CD4-positive, alpha-beta T cell (primary cell): ENCODE measurements at regions not wholly inside any gene's neighbourhood (a gene's known extent, or its start where the extent isn't known, plus 50 kb on each side); places are given as distances from the start of the nearest gene placed in this dataset.

ENCODE experiments used
- ATAC-seq: fragments of 200-7000 bp; cut with Tn5 transposase; one replicate; pipeline ENCODE4 v1.10.0; 2022; ENCODE audit warnings: mild to moderate bottlenecking; ENCODE audit not compliant: poor library complexity
- CTCF ChIA-PET: fragments of 350-600 bp; sonication (Branson Sonifier 250); formaldehyde crosslinking; loops from one replicate; lab custom pipeline; 2021; ENCODE audit warnings: antibody characterized with exemption, inconsistent platforms; lab: Charles Lee
- POLR2A ChIA-PET: fragments of 350-600 bp; sonication (Branson Sonifier 250); formaldehyde crosslinking; loops from one replicate; lab custom pipeline; 2021; ENCODE audit warnings: antibody characterized with exemption, inconsistent platforms; lab: Charles Lee
- DNase-seq, 14 experiments: peaks; one replicate each; pipeline ENCODE4 v3.0.0-alpha.2; 2013 to 2020; ENCODE audit warnings: mixed read lengths in 2 of 14
- H3K27ac ChIP-seq, 2 donors: one replicate each; pipeline versions ENCODE4 v1.5.1 to v1.7.0; 2013; ENCODE audit warnings: low read length in 2 of 2, low read depth in 1 of 2, mild to moderate bottlenecking in 1 of 2
- H3K27me3 ChIP-seq, 2 experiments: 1 replicate in 1 of 2; 2 replicates in 1 of 2; pipeline versions ENCODE4 v1.6.1 to v1.7.0; 2013; ENCODE audit warnings: low read length in 2 of 2, control low read depth in 1 of 2, mild to moderate bottlenecking in 1 of 2, moderate library complexity in 1 of 2; ENCODE audit not compliant: insufficient read depth in 2 of 2, control insufficient read depth in 1 of 2
- H3K36me3 ChIP-seq: one replicate; pipeline ENCODE4 v1.6.1; 2013; ENCODE audit warnings: low read length, control low read depth; ENCODE audit not compliant: insufficient read depth
- H3K4me1 ChIP-seq: one replicate; pipeline ENCODE4 v1.6.1; 2013; ENCODE audit warnings: low read length, control low read depth; ENCODE audit not compliant: insufficient read depth
- H3K4me3 ChIP-seq: one replicate; pipeline ENCODE4 v1.5.1; 2013; ENCODE audit warnings: mild to moderate bottlenecking, low read length, moderate library complexity
- H3K9me3 ChIP-seq, 2 experiments: 1 replicate in 1 of 2; 2 replicates in 1 of 2; pipeline versions ENCODE4 v1.6.1 to v1.7.0; 2013; ENCODE audit warnings: low read length in 2 of 2, mild to moderate bottlenecking in 2 of 2, control low read depth in 1 of 2, moderate library complexity in 1 of 2; ENCODE audit not compliant: control insufficient read depth in 1 of 2, insufficient read depth in 1 of 2
- H3K27ac Mint-ChIP-seq: one replicate; pipeline ENCODE4 v1.8.0; 2020; ENCODE audit warnings: mixed read lengths
- H3K27me3 Mint-ChIP-seq: one replicate; pipeline ENCODE4 v1.8.0; 2021; ENCODE audit warnings: mixed read lengths
- H3K36me3 Mint-ChIP-seq: one replicate; pipeline ENCODE4 v1.8.0; 2021; ENCODE audit warnings: low read depth, mixed read lengths
- H3K4me1 Mint-ChIP-seq: one replicate; pipeline ENCODE4 v1.8.0; 2021; ENCODE audit warnings: low read depth, mixed read lengths
- H3K4me3 Mint-ChIP-seq: one replicate; pipeline ENCODE4 v1.8.0; 2020; ENCODE audit warnings: mild to moderate bottlenecking, mixed read lengths
- H3K9me3 Mint-ChIP-seq: one replicate; pipeline ENCODE4 v1.8.0; 2020; ENCODE audit warnings: mixed read lengths
- intact Hi-C, 2 experiments: fragments of 100-400 bp; cut with DNase I in 1 of 2; cut with micrococcal nuclease in 1 of 2; formaldehyde crosslinking; loops; one replicate each; pipeline versions ENCODE4 v1.15.1 to v1.9.0; 2023 to 2025; cut with DNase I, micrococcal nuclease
- TF ChIP-seq, protein P1 (sequence below): fragments of 200-600 bp; IDR thresholded peaks from one replicate; pipeline ENCODE4 v1.8.0; 2022; ENCODE audit warnings: antibody characterized with exemption, mild to moderate bottlenecking

DNA sequence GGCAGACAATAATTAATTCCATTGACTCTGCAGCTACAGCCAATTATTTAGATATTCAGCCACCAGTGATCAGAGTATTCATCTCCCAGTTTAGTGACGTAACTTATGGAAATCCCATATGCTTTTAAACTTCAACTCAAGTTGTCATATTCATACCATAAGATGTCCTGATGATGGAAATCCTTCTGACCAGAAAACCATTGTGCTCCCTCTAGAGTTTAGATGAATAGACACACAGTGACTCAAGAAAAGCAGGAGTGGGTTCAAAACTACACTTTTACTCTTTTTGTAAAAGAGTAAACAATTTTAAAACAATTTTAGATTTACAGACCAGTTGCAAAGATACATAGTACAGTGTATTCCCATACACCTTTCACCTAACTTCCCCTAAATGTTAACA is 463.7 kb downstream of the KCNT2 start:
- Histone ChIP-seq H3K4me1 (no peaks in the 10 kb centered on the region), H3K4me3 (no peak overlapping the region), H3K27me3 (no peaks in the 10 kb centered on the region), H3K9me3 (no peaks in the 10 kb centered on the region), H3K36me3 (no peaks in the 10 kb centered on the region), H3K27ac (no peak overlapping the region)
- TF ChIP-seq, protein P1, sequence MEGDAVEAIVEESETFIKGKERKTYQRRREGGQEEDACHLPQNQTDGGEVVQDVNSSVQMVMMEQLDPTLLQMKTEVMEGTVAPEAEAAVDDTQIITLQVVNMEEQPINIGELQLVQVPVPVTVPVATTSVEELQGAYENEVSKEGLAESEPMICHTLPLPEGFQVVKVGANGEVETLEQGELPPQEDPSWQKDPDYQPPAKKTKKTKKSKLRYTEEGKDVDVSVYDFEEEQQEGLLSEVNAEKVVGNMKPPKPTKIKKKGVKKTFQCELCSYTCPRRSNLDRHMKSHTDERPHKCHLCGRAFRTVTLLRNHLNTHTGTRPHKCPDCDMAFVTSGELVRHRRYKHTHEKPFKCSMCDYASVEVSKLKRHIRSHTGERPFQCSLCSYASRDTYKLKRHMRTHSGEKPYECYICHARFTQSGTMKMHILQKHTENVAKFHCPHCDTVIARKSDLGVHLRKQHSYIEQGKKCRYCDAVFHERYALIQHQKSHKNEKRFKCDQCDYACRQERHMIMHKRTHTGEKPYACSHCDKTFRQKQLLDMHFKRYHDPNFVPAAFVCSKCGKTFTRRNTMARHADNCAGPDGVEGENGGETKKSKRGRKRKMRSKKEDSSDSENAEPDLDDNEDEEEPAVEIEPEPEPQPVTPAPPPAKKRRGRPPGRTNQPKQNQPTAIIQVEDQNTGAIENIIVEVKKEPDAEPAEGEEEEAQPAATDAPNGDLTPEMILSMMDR = no peak
- H3K4me1 Mint-ChIP-seq = no peaks in the 10 kb centered on the region
- H3K27me3 Mint-ChIP-seq = no peaks in the 10 kb centered on the region
- intact Hi-C loops = no loop called here
- H3K36me3 Mint-ChIP-seq = no peaks in the 10 kb centered on the region
- no peak for ATAC-seq
- DNase-seq = no peak
- H3K27ac Mint-ChIP-seq = no peak overlapping the region
- ChIA-PET POLR2A (no interaction called here), CTCF (no interaction called here)
- H3K4me3 Mint-ChIP-seq = no peak overlapping the region
- H3K9me3 Mint-ChIP-seq = no peaks in the 10 kb centered on the region

DNA sequence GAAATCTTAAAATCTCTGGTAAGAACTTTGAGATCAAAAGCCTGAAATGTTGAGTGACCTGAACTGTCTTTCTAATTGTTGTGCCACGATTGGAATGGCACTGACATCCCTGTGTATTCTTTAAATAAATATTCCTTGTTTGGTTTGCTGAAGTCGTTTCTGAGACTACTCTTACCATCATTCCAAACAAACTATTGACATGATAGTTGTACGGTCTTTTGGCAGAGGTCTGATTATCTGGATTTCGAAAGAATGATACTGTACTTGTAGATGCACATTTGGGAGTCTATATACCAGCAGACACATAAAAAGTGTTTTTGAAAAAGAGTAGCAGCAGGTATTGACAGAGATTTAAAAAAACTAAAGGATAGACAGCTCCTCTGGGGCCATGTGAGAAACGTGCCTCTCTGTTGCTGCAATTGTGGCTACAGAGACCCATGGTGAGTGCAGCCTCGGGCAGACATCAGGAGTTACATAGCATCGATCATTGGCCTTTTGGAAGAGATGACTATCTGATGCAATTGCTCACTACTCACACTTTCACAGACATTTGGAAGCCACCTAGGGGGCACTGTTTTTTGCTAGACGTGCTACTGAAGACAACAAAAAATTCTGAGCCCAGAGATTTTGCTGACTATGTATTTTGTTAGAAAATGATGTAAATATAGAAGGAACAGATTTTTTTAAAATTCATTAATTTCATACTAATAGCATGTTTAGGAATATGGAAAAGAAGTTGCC is 464.5 kb downstream of the KCNT2 start:
- Mint-ChIP-seq H3K9me3 (no peaks in the 10 kb centered on the region), H3K27ac (no peak overlapping the region), H3K4me1 (no peaks in the 10 kb centered on the region), H3K27me3 (no peaks in the 10 kb centered on the region), H3K36me3 (no peaks in the 10 kb centered on the region), H3K4me3 (no peak overlapping the region)
- DNase-seq (no peak), ATAC-seq (no peak)
- Histone ChIP-seq H3K27me3 (no peaks in the 10 kb centered on the region), H3K36me3 (no peaks in the 10 kb centered on the region), H3K27ac (no peak overlapping the region), H3K4me3 (no peak overlapping the region), H3K9me3 (no peaks in the 10 kb centered on the region), H3K4me1 (no peaks in the 10 kb centered on the region)
- ChIA-PET POLR2A (no interaction called here), CTCF (no interaction called here)
- TF ChIP-seq, protein P1 = no peak
- intact Hi-C loops = no loop called here

DNA sequence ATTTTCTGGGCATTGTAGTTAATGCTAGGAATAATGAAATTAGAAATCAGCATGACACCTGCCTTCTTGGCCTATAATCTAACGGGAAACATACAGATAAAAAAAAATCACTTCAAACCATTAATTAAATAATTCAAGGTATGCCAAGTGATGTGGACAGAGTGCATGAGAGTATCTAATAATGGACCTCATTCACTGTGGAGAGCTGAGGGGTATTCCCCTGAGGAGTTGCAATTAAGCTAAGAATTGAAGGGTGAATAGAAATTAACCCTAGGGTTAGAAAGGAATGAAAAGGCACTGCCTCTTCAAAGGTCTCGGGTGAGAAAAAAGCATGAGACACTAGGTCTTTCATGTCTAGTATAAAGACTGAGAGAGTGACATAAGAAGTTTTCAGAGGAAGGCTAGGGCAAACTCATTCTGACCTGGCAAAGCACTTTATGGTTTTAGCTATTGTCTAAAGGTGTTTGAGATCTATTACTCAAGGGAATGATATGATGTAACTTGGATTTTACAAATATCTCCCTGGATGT is 466.1 kb downstream of the KCNT2 start:
- intact Hi-C loops = no loop called here
- POLR2A ChIA-PET = no interaction called here
- no peak overlapping the region for H3K27ac ChIP-seq
- Mint-ChIP-seq H3K27me3 (no peaks in the 10 kb centered on the region), H3K27ac (no peak overlapping the region), H3K4me1 (no peaks in the 10 kb centered on the region), H3K4me3 (no peak overlapping the region), H3K9me3 (no peaks in the 10 kb centered on the region), H3K36me3 (no peaks in the 10 kb centered on the region)
- no peak for ATAC-seq
- CTCF ChIA-PET = no interaction called here
- H3K36me3 ChIP-seq = no peaks in the 10 kb centered on the region
- TF ChIP-seq, protein P1 = no peak
- no peaks in the 10 kb centered on the region for H3K9me3 ChIP-seq
- H3K4me3 ChIP-seq = no peak overlapping the region
- no peaks in the 10 kb centered on the region for H3K4me1 ChIP-seq
- no peak for DNase-seq
- H3K27me3 ChIP-seq = no peaks in the 10 kb centered on the region
